Tibial nerve (tissue), 4 donors: ENCODE measurements at regions not wholly inside any gene's neighbourhood (a gene's known extent, or its start where the extent isn't known, plus 50 kb on each side); places are given as distances from the start of the nearest gene placed in this dataset.

Experiments
- DNase-seq, 2 donors: peaks; one replicate each; pipeline ENCODE4 v3.0.0-alpha.2; 2019; ENCODE audit warnings: low spot score in 2 of 2
- H3K27ac ChIP-seq, 4 donors: fragments of 200-600 bp; sonication (generic) in 3 of 4; one replicate each; pipeline ENCODE4 v1.5.1; 2017 to 2019; ENCODE audit warnings: mild to moderate bottlenecking in 1 of 4
- H3K27me3 ChIP-seq, 2 donors: fragments of 200-600 bp; sonication (generic) in 1 of 2; one replicate each; pipeline versions ENCODE4 v1.5.1 to v1.6.0; 2017 to 2019
- H3K36me3 ChIP-seq, 3 donors: fragments of 200-600 bp; sonication (generic); one replicate each; pipeline ENCODE4 v1.5.1; 2018 to 2019
- H3K4me1 ChIP-seq, 4 donors: fragments of 200-600 bp; sonication (generic) in 3 of 4; one replicate each; pipeline ENCODE4 v1.5.1; 2017 to 2019
- H3K4me3 ChIP-seq, 4 donors: fragments of 200-600 bp; sonication (generic) in 3 of 4; one replicate each; pipeline ENCODE4 v1.5.1; 2017 to 2019; ENCODE audit warnings: mild to moderate bottlenecking in 1 of 4, moderate library complexity in 1 of 4
- H3K9me3 ChIP-seq, 4 donors: fragments of 200-600 bp; sonication (generic) in 3 of 4; one replicate each; pipeline ENCODE4 v1.5.1; 2017 to 2019
- CTCF ChIP-seq, 5 experiments: fragments of 200-600 bp in 3 of 5; fragments of 450-650 bp in 2 of 5; sonication (generic) in 3 of 5; IDR thresholded peaks; one replicate each; pipeline ENCODE4 v1.5.1; 2016 to 2019; ENCODE audit warnings: antibody characterized with exemption in 5 of 5, mild to moderate bottlenecking in 3 of 5, moderate library complexity in 2 of 5
- EP300 ChIP-seq, 2 donors: sonication (generic); formaldehyde crosslinking; IDR thresholded peaks; one replicate each; pipeline ENCODE4 v1.6.1; 2017; ENCODE audit warnings: antibody characterized with exemption in 2 of 2, mild to moderate bottlenecking in 1 of 2
- POLR2A ChIP-seq, 2 donors: fragments of 450-650 bp; IDR thresholded peaks; one replicate each; pipeline ENCODE4 v1.6.1; 2017; ENCODE audit warnings: antibody characterized with exemption in 2 of 2, mild to moderate bottlenecking in 2 of 2, moderate library complexity in 2 of 2
- WGBS, 2 donors: methylation state at CpG; one replicate each; pipeline ENCODE4 v1.1.5; 2018; 5-methylcytosine and 5-hydroxymethylcytosine counted together

DNA sequence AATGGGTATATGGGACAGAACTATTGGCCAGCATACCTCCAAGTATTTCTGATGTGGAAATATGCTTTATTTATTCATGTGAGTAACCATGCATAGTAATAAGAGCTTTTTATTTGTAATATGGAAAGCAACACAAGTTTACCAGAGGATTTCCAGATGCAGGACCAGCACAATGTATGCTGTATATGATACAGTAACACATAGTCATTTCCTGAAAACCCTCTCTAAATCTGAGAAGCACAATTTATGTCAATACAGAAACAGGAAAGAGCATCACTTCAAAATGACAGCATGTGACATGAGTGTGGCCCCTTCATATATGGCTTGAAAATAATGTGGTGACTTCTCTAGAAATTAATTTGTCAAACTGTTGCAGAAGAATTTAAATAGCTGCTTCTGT, 1134.7 kb upstream of the ADGRL2 start:
- H3K4me3 ChIP-seq, result no peak overlapping the region
- no peak for DNase-seq
- H3K4me1 ChIP-seq, result no peaks in the 10 kb centered on the region
- H3K36me3 ChIP-seq, result no peaks in the 10 kb centered on the region
- H3K9me3 ChIP-seq, result no peaks in the 10 kb centered on the region
- H3K27me3 ChIP-seq, result no peaks in the 10 kb centered on the region
- H3K27ac ChIP-seq, result no peak overlapping the region
- TF ChIP-seq CTCF (IDR thresholded peaks at IDR 0.05) (no peak), POLR2A (IDR thresholded peaks at IDR 0.05) (no peak), EP300 (IDR thresholded peaks at IDR 0.05) (no peak)

DNA sequence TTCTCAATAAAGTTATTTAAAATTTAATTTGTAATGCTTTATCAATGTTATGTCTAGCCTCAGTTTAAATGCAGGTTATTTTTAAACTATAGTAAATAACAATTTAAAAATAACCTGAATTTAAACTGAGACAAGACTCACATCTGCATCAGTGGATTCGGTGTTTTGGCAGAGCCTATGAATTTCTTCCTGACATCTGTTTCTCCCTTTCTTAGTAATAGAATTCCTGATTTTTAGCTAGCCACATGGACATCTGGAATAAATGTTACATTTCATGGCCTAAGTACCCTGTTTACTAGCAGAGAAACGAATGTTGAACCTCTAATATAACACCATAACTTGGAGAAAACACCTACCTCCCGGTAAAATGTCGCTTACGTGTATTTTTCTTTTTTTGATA, 1141.6 kb upstream of the ADGRL2 start:
- no peak for TF ChIP-seq POLR2A (IDR thresholded peaks at IDR 0.05)
- no peak for TF ChIP-seq EP300 (IDR thresholded peaks at IDR 0.05)
- TF ChIP-seq CTCF (IDR thresholded peaks at IDR 0.05), result no peak
- H3K4me3 ChIP-seq, result no peak overlapping the region
- 61 to 64% methylated on average over 5 of the region's 5 CpGs for WGBS, 2 donors
- no peaks in the 10 kb centered on the region for H3K27me3 ChIP-seq
- no peak for DNase-seq
- no peak overlapping the region for H3K27ac ChIP-seq
- no peaks in the 10 kb centered on the region for H3K36me3 ChIP-seq
- no peaks in the 10 kb centered on the region for H3K4me1 ChIP-seq
- no peaks in the 10 kb centered on the region for H3K9me3 ChIP-seq

- H3K36me3 ChIP-seq, result no peaks in the 10 kb centered on the region
- no peaks in the 10 kb centered on the region for H3K4me1 ChIP-seq
- H3K4me3 ChIP-seq, result no peak overlapping the region
- H3K27me3 ChIP-seq, result no peaks in the 10 kb centered on the region
- TF ChIP-seq POLR2A (IDR thresholded peaks at IDR 0.05) (no peak), EP300 (IDR thresholded peaks at IDR 0.05) (no peak), CTCF (IDR thresholded peaks at IDR 0.05) (no peak)
- WGBS, 2 donors, result 45 to 54% methylated on average over 1 of the region's 1 CpG
- peaks cover 0 to 4% (median 0%) of the 10 kb centered on the region in 4 donors for H3K9me3 ChIP-seq
- no peak for DNase-seq
- no peak overlapping the region for H3K27ac ChIP-seq
Measured at GRCh38 chr1:80657707-80658106, 1143.0 kb upstream of the ADGRL2 start.

DNA sequence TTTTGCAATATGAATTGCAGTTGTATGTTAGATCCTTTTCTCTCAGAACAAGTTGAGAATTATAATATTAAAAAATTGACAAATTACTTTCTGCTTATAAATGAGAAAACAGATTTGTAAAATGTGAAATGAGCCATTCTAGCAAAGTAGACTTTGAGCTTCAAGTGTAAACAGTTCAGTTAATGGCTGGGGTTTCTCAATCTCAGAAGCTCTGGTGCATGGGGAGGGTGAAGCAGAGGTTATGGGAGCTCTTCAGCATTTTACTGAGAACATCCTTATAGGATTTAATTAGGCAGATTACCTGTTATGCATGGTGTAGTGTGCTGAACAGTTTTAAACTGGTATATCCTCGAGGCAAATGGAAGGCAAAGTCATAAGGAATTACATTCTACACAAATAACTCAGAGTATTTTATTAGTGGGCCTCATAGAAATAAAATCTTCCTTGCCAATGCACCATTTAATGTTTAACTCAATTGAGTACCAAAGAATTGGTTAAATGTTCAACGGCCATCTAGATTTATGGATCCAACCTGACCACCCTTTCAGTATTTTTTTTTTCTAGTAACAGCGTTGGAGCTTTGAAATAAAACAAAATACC, 1143.6 kb upstream of the ADGRL2 start:
- DNase-seq, result no peak
- no peaks in the 10 kb centered on the region for H3K36me3 ChIP-seq
- H3K4me3 ChIP-seq, result no peak overlapping the region
- no peaks in the 10 kb centered on the region for H3K27me3 ChIP-seq
- no peaks in the 10 kb centered on the region for H3K4me1 ChIP-seq
- TF ChIP-seq CTCF (IDR thresholded peaks at IDR 0.05) (no peak), POLR2A (IDR thresholded peaks at IDR 0.05) (no peak), EP300 (IDR thresholded peaks at IDR 0.05) (no peak)
- 29 to 35% methylated on average over 3 of the region's 3 CpGs for WGBS, 2 donors
- no peak overlapping the region for H3K27ac ChIP-seq
- peaks cover 0 to 4% (median 0%) of the 10 kb centered on the region in 4 donors for H3K9me3 ChIP-seq

DNA sequence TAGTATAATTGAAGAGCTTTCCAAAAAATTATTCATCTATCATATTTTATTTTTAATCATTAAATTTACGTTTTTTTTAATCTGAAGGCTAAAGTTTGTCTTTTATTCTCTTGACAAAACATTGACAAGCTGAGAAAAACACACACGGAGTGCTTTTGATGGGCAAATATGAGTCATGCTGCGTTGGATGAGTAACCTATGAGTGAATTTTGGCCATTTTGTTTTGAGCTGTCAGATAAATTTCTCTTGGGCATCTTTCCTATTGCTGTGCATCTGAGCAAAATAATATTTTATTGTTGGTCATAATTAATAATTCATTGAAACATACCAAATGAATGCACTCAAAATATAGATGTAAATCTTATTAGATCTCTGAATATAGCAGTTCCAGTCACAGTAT, 1144.1 kb upstream of the ADGRL2 start:
- Histone ChIP-seq H3K4me3 (no peak overlapping the region), H3K27ac (no peak overlapping the region), H3K27me3 (no peaks in the 10 kb centered on the region), H3K4me1 (no peaks in the 10 kb centered on the region), H3K9me3 (peaks cover 0 to 4% (median 0%) of the 10 kb centered on the region in 4 donors), H3K36me3 (no peaks in the 10 kb centered on the region)
- WGBS, 2 donors, result 45 to 51% methylated on average over 3 of the region's 3 CpGs
- no peak for DNase-seq
- TF ChIP-seq CTCF (IDR thresholded peaks at IDR 0.05) (no peak), POLR2A (IDR thresholded peaks at IDR 0.05) (no peak), EP300 (IDR thresholded peaks at IDR 0.05) (no peak)
